ENCODE measurements at regions not wholly inside any gene's neighbourhood (a gene's known extent, or its start where the extent isn't known, plus 50 kb on each side); places are given as distances from the start of the nearest gene placed in this dataset.
A peak's percentile ranks its signal among the peaks of the same experiment; 100 is the strongest.

DNA sequence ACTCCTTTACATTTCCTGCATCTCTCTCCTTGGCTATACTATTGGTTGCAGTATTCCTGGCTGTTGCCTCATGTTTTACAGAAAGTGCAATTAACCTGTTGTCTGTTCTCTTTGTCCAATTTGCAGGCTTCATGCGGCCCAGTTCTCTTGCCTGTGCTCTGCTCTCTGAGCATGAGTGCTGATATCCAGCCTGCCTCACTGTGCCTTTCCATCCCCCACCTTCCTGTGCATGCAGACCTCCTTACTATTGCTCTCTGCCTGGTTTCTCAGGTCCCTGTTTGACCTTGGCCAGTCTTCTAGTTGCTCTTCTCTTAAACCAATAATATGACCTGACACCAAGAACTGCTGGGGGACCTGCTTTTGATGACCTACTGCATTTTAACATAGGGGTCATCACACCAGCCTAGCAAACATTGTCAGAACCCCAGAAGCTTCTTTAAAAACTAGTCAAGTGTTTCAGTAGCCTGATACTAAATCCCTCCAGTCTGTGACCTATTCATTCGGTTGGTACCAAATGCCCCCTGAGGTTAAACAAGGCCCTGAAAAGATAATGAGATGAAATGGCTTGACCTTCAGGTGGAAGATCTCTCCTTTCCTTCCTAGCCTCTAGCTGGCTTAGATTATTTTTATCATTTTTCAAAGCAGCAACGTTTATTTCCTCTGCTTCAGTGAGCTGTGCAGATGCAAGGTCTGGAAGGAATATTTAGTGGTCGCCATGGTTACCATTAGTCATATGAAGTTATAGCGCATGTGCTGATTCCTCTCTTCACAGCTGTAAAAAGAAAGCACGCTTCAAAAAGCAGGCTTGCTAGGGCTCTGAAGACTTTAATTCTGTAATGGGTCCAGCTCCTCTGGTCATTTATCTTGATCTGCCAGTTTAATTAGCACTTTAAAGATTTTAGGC is 216.5 kb downstream of the PHLDA1 start:
- Histone ChIP-seq H3K4me2 (ENCODE audit: low read length) (no peak overlapping the region), H3K9ac (no peak overlapping the region), H3K4me3 (ENCODE audit: low read depth, low read length) (no peak overlapping the region), H3K4me1 (peaks cover 4% of the 10 kb centered on the region), H3K36me3 (ENCODE audit: control insufficient read depth, insufficient read depth, low read length) (no peaks in the 10 kb centered on the region), H3K27ac (no peak overlapping the region), H3K9me3 (ENCODE audit: control insufficient read depth, low read length) (no peaks in the 10 kb centered on the region), H3K79me2 (no peaks in the 10 kb centered on the region), H2AFZ (peak overlapping the region; percentile 21), H3K27me3 (ENCODE audit: control insufficient read depth, insufficient read depth, low read length) (no peaks in the 10 kb centered on the region)
- TF ChIP-seq, protein P1, sequence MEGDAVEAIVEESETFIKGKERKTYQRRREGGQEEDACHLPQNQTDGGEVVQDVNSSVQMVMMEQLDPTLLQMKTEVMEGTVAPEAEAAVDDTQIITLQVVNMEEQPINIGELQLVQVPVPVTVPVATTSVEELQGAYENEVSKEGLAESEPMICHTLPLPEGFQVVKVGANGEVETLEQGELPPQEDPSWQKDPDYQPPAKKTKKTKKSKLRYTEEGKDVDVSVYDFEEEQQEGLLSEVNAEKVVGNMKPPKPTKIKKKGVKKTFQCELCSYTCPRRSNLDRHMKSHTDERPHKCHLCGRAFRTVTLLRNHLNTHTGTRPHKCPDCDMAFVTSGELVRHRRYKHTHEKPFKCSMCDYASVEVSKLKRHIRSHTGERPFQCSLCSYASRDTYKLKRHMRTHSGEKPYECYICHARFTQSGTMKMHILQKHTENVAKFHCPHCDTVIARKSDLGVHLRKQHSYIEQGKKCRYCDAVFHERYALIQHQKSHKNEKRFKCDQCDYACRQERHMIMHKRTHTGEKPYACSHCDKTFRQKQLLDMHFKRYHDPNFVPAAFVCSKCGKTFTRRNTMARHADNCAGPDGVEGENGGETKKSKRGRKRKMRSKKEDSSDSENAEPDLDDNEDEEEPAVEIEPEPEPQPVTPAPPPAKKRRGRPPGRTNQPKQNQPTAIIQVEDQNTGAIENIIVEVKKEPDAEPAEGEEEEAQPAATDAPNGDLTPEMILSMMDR (IDR thresholded peaks at IDR 0.05), result no peak

DNA sequence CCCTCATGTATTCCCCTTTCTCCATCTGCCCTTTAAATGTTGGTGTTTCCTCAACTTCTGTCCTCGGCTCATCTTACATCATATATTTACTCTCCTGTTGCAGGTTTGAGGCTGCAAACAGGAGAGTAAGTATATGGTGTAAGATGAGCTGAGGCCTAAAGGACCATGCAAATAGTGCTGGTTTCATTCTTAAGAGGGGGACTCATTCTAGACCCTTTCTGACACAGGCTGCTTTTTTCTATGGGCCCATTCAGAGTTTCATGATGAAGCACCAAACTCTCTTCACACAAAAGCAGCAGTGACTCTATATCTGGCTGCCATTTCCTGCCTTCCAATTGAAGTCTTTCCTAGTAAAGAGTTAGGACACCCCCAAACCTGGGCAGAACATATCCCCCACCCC is 218.5 kb downstream of the PHLDA1 start:
- Histone ChIP-seq H3K4me1 (peaks cover 4% of the 10 kb centered on the region), H3K36me3 (ENCODE audit: control insufficient read depth, insufficient read depth, low read length) (no peaks in the 10 kb centered on the region), H3K9ac (no peak overlapping the region), H2AFZ (no peak overlapping the region), H3K9me3 (ENCODE audit: control insufficient read depth, low read length) (no peaks in the 10 kb centered on the region), H3K4me2 (ENCODE audit: low read length) (no peak overlapping the region), H3K79me2 (no peaks in the 10 kb centered on the region), H3K4me3 (ENCODE audit: low read depth, low read length) (no peak overlapping the region), H3K27ac (no peak overlapping the region), H3K27me3 (ENCODE audit: control insufficient read depth, insufficient read depth, low read length) (no peaks in the 10 kb centered on the region)
- TF ChIP-seq, protein P1 (IDR thresholded peaks at IDR 0.05), result no peak

DNA sequence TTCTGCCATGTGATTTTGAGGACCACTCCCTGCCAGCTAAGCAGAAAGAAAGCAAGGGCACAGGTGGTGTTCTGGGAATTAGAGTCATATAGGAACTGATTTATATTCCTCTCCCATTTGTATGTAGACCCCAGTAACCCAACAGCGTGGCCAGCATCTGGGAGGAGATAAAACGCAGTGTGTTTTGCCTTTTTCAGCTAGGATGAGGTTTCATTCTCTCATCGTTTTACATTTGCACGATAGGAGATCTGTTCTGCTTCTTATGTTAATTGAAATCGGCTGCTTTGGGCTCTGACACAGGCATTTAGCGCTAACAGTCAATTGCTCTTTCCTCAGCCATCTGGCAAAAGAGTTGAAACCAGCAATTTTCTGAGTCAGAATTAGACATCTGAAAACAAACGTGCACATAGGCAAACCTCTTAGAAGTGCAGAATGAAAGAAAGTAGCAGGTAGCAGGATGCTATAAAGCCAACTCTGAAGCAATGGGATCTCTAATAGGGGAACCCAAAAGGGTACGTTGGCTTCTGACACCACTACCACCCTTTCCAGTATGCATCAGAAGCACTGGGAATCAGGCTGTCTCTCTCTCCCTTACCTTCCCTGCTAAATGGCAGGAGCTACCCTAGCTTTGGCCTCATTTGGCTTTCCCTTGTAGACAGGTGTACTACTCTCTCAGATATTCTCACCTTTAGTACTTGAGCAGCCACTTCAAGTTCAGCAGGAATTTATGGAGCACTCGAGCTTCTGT is 219.1 kb downstream of the PHLDA1 start:
- H3K27me3 ChIP-seq (ENCODE audit: control insufficient read depth, insufficient read depth, low read length), result no peaks in the 10 kb centered on the region
- TF ChIP-seq, protein P1 (IDR thresholded peaks at IDR 0.05), result no peak
- no peak overlapping the region for H3K27ac ChIP-seq
- no peak overlapping the region for H3K9ac ChIP-seq
- no peaks in the 10 kb centered on the region for H3K79me2 ChIP-seq
- H3K4me2 ChIP-seq (ENCODE audit: low read length), result no peak overlapping the region
- H3K36me3 ChIP-seq (ENCODE audit: control insufficient read depth, insufficient read depth, low read length), result no peaks in the 10 kb centered on the region
- peaks cover 4% of the 10 kb centered on the region for H3K4me1 ChIP-seq
- H3K9me3 ChIP-seq (ENCODE audit: control insufficient read depth, low read length), result no peaks in the 10 kb centered on the region
- H3K4me3 ChIP-seq (ENCODE audit: low read depth, low read length), result no peak overlapping the region
- H2AFZ ChIP-seq, result no peak overlapping the region

DNA sequence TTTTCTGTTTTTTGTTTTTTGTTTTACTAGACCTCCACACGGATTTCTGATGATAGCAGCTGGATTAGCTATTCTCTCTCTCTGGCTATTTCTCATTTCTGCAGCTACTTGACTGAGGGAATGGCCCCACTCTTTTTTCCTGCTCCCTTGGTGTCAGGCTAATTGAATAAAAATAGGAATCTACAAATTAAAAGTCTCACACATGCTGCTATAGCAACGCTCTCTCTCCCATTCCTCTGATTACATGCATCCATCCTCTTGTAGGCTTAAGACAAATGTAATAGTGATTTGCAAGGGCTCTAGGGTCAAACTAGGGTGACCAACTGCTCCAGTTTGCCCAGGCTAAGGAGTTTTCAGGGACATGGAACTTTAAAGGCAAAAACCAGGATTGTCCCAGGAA is 221.8 kb downstream of the PHLDA1 start:
- H3K9me3 ChIP-seq (ENCODE audit: control insufficient read depth, low read length), result no peaks in the 10 kb centered on the region
- no peak overlapping the region for H3K9ac ChIP-seq
- H3K27ac ChIP-seq, result no peak overlapping the region
- H3K36me3 ChIP-seq (ENCODE audit: control insufficient read depth, insufficient read depth, low read length), result no peaks in the 10 kb centered on the region
- TF ChIP-seq, protein P1 (IDR thresholded peaks at IDR 0.05), result no peak
- no peaks in the 10 kb centered on the region for H3K27me3 ChIP-seq (ENCODE audit: control insufficient read depth, insufficient read depth, low read length)
- H3K4me2 ChIP-seq (ENCODE audit: low read length), result no peak overlapping the region
- no peaks in the 10 kb centered on the region for H3K4me1 ChIP-seq
- H3K4me3 ChIP-seq (ENCODE audit: low read depth, low read length), result no peak overlapping the region
- H3K79me2 ChIP-seq, result no peaks in the 10 kb centered on the region
- no peak overlapping the region for H2AFZ ChIP-seq
